GM19351 (cell line): ENCODE measurements at regions not wholly inside any gene's neighbourhood (a gene's known extent, or its start where the extent isn't known, plus 50 kb on each side); places are given as distances from the start of the nearest gene placed in this dataset.

ENCODE experiments used
- ATAC-seq: cut with Tn5 transposase; IDR thresholded peaks from one replicate; pipeline ENCODE4 v1.9.1; 2021; ENCODE audit warnings: mild to moderate bottlenecking, moderate library complexity; ENCODE audit not compliant: unreplicated experiment

GRCh38 chr2:164439885-164440284 lies 181.4 kb downstream of the GRB14 start:
- no peak for ATAC-seq

DNA sequence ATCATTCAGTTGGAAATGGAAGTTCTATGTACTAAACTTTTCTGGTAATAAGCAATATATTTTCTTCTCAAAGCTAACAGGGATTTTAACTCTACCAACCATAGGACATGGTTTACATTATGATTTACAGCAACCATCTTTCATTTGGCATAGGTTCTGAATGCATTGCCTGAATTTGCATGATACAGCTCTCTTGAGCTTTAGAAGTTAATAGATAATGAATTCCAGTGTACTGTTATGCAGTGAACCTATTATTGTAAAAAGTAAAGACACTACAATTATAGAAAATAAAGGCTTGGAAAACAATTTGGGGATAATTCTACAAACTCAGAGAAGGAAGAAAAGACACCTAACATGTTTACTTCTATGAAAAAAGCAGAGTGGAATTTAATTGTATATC lies 182.0 kb downstream of the GRB14 start:
- no peak for ATAC-seq

DNA sequence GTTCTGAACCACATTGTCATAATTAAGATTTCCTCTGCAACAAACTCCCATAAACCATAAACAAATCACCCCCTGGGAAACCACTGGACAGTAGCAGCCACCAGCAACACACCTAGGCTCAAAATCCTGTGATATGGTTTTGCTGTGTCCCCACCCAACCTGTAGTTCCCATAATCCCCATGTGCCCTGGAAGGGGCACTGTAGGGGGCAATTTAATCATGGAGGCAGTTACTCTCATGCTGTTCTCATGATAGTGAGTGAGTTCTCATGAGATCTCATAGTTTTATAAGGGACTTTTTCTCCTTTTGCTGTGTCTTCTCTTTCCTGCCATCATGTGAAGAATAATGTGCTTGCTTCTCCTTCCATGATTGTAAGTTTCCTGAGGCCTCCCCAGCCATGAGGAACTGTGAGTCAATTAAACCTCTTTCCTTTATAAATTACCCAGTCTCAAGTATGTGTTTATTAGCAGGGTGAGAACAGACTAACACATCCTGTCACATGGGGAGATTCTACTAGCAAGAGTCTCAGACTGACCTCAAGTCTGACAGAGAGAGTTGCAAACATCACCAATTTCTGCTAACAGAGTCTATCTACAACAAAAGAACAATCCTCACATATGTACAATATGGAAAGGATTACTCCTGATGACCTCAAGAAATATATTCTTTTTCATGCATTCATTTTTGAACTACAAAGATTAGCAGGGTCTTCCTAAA lies 182.6 kb downstream of the GRB14 start:
- ATAC-seq: no peak

GRCh38 chr2:164436131-164436530 lies 185.2 kb downstream of the GRB14 start:
- ATAC-seq: no peak

DNA sequence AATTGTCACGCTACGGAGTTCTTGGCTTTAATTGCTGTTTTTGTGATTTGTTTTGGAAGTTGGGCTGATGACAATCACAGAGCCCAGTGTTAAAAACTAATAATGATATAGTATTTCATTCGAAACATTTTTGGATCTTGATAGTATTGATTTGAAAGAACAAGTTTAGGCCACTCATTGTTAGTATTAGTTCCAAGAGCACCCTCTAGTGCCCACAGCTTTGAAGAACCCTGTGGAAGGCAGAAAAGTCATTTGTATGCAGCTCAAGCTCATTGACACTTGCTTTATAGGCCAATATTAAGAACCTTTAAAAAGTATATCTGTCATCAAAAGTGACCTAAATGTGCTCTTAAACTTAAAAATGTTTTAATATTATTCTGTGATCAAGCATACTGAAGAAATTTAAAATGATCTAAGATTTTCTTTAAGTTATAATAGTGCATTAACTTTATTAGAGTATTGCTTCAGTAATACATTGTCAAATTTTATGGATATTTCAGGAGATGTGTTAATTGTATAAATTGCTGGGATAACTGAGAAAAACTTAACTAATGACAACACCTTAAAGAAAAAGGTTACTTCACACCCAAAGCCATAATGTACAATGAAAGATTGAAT lies 191.0 kb downstream of the GRB14 start:
- peak; percentile 79 for ATAC-seq

- no peak for ATAC-seq
Observed at GRCh38 chr2:164429354-164429753, 191.9 kb downstream of the GRB14 start.

- no peak for ATAC-seq
Observed at GRCh38 chr2:164427111-164427510, 194.2 kb downstream of the GRB14 start.

- no peak for ATAC-seq
Observed at GRCh38 chr2:164420787-164421186, 200.5 kb downstream of the GRB14 start.

DNA sequence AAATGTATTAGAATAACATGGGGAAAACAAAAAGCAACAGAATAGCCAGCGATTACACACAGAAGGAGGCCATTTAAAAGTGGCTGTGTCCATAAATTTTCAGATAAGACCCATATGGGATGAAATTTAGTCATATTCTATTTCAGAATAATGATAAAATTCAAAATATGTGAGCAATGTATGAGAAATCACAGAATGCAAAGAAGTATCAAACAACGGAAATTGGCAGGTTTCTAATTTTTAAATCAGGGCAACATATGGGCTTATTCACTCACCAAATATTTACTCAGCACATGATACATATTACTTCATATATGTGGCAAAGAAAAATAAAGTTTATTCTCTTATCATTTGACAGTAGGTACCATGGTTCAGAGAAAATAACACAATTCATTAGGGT lies 208.5 kb downstream of the GRB14 start:
- ATAC-seq: no peak

- ATAC-seq: no peak
Observed at GRCh38 chr2:164389411-164389810, 231.9 kb downstream of the GRB14 start.

DNA sequence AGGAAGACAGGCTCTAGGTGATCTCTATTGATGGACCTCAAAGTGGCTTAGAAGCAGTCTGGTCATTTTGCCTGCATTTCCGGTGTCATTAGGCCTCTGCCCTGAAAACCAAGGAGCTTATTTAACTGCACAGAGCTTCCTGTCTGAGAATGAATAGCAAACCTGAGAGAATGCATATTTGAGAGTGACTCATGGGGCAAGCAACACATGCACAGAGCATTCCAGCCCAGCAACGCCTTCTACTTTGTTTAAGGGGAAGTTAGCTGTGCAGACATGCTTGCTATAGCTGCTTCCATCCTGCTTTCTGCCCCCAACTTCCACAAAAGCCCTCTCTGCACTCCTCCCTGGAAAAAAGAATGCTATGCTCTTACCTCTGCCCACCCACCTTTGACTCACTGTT lies 232.8 kb downstream of the GRB14 start:
- ATAC-seq: peak; percentile 89

DNA sequence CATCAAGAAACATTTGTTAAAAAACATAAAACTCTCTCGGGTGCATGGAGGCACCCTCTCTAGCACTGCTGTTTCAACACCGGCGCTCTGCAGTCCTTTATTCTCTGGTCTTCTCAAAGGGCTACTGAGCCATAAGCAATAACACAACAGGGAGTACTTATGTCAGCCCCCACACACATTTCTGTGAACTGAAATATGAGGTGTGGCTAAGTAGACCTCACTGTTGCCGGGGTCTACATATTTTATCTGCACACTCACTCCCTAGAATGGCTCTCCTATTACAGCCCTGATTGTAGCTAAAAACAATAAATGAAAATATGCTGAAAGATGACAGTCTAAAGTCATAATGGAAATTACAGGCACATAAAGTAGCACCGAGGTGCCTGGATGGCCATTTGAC lies 235.1 kb downstream of the GRB14 start:
- no peak for ATAC-seq

GRCh38 chr2:164384434-164384833 lies 236.8 kb downstream of the GRB14 start:
- no peak for ATAC-seq

DNA sequence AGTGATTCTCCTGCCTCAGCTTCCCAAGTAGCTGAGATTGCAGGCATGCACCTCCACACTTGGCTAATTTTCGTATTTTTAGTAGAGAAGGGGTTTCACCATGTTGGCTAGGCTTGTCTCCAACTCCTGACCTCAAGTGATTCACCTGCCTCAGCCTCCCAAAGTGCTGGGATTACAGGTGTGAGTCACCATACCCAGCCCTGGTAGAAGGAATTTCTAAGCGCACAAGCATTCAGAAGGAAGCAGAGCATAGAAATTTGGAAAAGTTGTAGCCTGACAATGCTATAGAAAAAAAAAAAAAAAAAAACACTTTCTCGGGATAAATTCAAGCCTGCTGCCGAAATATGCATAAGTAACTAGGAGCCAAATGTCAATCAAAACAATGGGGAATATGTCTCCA lies 249.4 kb downstream of the GRB14 start:
- ATAC-seq: no peak

- no peak for ATAC-seq
Observed at GRCh38 chr2:164369366-164369765, 251.9 kb downstream of the GRB14 start.

DNA sequence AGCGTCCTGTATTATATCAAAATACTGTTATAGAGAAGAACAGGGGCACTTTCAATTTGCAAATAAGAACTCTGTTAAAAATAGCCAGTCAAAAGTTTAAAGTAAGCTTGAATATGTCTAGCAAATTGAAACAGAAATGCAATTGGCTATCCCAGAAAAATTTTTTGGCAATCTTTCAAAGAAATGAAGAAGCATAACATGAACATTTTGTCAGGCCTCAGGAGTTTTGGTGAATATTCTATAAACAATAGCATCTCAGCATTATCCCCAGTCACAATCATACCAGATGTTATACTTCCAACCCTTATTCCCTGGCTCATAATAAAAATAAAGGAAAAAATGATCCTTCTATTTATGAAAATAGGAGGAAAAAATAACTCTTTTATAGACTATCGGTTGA lies 252.4 kb downstream of the GRB14 start:
- ATAC-seq: no peak

DNA sequence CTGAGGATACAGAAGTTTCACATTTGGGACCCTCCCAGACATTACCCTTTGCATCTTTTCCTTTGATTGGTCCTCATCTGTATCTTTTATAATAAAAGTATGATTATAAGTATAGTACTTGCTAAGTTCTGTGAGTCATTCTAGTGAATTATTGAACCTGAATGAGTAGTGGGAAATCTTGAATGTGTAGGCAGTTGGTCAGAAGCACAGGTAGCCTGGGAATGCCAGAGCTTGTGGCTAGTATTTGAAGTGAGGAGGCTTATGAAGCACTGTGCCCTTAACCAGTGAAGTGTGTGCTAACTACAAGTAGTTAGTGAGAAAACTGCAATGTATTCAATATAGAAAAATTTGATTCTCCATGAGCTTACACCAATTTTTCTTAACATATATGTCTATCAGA lies 257.6 kb downstream of the GRB14 start:
- no peak for ATAC-seq

DNA sequence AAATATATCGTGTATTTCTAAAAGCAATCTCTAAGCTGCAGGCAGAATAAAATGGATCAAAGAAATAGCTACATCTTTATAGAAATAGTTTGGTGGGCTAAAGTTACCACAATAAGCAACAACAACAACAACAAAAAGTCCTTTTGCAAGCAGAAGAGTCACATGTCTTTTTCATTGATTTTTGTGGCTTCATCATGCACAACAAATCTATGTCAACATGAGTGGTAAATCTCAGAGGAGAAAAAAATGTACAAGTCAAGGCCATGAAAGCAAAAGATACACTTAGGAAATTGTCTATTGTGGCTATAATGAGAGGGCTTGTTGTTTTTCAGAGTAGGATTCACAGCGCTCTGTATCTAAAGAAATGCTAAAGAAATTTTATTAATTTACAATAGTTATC lies 269.7 kb downstream of the GRB14 start:
- no peak for ATAC-seq

- ATAC-seq: no peak
Observed at GRCh38 chr2:164335947-164336346, 285.3 kb downstream of the GRB14 start.

DNA sequence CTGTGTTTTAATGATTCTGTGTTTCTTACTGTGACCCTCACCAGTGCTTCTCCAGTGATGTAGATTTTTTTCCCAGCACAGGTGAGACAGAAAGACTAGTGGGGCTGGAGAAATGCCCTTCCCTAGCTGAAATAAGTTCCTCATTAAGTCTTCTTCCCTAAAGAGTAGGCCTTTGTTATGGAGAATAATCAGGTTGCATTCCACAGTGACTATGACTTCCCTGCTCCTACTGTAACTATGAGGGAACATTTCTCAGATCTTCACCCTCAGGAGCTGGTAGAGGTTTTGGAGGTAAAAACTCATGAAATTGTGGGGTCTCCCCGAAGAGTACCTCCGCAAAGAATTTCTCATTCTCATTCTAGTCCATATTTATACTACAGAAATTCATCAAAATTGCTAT lies 286.2 kb downstream of the GRB14 start:
- ATAC-seq: no peak

- no peak for ATAC-seq
Observed at GRCh38 chr2:164328310-164328709, 293.0 kb downstream of the GRB14 start.

DNA sequence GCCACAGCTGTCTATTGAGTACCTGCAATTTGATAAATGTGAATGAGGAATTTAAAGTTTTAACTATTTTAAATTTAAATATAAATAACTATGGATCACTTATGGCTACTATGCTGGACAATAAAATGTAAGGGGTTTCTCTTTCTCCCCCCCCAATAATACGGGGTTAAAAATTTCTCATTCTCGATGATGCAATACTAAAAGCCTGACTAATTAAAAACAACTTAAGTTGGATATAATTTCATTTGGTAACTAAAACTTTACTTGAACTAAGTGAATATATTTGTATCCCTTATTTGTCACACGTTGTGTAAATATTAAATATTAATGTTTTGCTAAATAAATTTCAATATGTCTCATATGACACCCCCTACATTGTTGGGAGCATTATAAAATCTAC lies 297.3 kb downstream of the GRB14 start:
- ATAC-seq: no peak

- ATAC-seq: no peak
Observed at GRCh38 chr2:164314148-164314547, 307.1 kb downstream of the GRB14 start.
